Nucleus accumbens (tissue), 56 donors: ENCODE measurements at regions not wholly inside any gene's neighbourhood (a gene's known extent, or its start where the extent isn't known, plus 50 kb on each side); places are given as distances from the start of the nearest gene placed in this dataset.
"Not testable (repeated sequence)": the region's sequence is repeated elsewhere in the genome, so short reads cannot be mapped to it uniquely, and the experiment has no call there.

Source experiments
- DNase-seq, 56 donors: peaks; one replicate each; lab custom pipeline; 2025; lab: John Stamatoyannopoulos, UW

DNA sequence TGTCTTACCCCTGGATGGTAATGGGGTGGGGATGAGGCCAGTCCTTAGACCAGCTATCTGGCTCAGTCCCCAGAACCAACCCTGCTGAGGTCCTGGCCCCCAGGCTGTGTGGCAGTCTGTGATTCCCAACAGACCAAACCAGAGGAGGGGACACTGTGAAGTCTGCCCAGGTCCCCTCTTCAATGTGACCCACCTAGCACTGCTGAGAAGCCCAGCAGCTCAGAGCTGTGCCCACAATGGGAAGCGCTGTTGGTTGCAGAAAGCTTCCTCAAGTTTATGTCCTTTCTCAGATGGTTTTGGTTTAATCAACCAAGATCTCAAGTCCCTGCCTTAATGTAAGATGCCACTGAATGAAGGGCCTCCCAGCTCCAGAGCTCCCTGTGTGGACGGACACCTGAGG lies 114.7 kb upstream of the IGLL5 start:
- no peak for DNase-seq

DNA sequence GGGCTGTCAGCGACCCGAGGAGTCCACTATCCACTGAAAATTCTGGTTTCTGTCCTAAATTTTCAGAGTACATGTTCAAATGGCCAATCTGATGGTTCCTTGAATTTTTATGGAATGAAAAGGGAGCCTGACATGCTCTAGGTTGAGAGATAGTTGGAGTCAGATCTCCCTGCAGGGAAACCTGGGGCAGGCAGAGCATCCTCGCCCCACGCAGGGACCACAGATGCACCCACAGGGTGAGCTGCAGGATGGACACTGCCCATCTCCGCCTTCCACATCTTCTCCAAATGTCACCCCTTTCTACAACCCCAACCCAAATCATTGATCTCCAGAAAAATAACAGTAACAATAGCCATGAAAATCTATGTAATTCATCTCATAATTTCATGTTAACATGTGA lies 114.2 kb upstream of the IGLL5 start:
- DNase-seq, result no peak

DNA sequence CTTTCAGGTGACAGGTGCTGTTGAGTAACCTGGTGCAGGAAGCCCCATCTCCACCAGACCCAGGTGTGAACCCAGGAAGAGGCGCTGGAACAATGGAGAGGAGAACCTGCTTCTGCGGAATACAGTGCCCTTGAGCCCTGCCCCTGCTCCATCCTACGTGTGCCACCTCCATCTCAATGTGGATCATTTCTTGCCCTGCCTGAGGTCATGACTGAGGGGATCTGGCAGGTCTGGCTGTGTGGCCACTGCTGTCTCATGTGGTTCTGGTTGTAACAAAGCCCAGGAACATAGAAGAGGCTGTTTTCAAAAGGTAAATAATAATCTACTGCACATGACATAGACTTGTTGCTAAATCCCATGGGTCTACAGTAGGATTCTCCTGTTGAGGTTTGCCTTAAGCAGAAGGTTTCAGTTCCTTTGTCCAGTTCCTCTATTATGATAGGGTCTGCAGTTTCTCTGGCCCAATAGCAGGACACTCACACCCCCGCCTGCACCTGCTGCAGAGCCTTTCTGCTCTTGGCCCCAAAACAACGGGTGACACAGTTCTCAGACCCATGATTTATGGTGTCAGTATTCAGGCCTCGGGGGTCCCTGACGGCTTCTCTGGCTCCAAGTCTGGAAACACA lies 113.5 kb upstream of the IGLL5 start:
- DNase-seq, result no peak

DNA sequence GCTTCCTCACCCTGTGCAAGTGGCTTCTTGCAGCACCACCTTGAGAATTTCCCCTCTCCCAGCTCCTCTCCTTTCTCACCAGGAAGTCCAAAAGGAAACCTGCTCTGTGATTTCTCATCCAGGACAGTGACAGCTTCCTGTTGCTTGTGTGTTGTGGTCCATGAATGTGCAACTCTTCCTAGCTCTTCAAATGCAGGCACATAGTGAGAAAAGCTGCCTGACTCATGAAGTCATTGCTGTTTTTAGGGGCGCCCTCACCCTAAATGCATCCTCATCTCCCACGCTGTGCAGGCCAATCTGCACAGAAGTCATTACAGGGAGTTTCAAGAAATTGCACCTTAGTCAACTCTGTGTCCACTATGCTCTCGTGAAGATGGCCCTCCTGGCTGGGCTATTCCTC lies 112.9 kb upstream of the IGLL5 start:
- not testable (repeated sequence) for DNase-seq

DNA sequence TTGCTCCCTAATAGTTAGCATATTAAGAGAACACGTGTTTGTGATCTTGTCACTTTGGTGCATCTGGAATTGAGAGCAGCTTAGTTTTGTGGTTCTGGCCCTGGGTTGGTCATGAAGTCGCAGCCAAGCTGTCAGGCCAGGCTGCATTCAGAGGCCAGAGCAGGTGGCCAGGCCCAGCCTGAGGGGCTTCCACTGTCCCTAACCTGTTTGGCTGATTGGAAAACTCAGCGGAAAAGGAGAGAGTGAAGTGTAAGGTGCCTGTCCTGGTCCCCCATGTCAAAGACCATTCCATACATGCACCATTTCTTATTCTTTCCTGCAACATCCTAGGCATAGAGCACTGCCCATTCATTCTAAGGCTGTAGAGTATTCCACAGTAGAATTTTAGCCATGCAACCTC lies 111.5 kb upstream of the IGLL5 start:
- DNase-seq, result no peak

GRCh38 chr22:22779213-22779612 lies 108.4 kb upstream of the IGLL5 start:
- no peak for DNase-seq

DNA sequence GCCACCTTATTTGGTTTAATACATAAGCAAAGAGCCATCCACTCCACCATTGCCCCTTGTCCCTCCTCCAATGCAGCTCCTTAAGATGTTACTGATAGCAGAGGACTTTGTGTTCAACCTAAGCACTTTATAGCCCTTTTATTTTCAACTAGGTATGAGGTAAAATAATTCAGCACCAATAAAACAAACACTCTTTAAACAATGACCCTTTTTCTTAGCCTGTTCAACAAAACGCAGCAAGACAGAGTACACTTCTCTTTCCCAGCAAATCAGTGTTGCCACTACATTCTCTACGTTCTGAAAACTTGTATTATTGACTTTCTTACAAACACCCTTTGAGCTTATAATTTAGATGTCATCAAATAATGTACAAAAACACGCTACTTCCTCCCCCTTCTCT lies 104.0 kb upstream of the IGLL5 start:
- DNase-seq, result no peak

DNA sequence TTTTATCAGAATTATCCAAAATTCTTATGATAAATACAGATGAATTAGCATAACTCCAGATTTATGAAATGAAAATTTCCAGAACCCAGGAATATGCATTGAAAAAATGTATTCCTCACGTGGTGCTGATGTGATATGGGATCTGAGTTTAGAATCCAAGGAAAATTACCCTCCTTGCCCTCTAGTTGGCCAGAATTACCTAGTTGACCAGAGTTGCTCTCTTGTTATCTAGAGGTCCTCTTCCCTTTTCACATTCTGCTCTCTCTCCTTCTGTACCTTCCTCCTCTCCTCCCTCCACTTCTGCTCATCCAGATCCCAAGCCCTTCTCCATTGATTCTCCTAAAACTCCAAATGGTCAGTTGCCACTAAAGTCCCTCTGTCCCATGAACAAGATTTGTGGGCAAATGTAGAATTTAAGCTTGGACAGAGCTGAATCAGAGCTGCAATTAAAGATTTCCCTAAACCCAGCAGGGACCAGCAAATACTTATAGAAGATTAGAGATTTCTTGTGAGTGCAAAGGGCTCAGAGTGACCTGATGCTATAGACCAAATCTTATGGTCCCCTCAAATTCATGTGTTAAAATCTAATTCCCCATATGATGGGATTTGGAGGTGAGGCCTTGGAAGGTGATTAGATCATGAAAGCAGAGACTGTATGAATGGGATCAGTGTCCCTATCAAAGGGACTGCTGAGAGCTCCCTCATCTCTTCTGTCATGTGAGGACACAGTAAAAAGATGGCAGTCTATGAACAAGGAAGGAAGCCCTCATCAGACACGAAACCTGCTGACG lies 103.2 kb upstream of the IGLL5 start:
- DNase-seq, result no peak

DNA sequence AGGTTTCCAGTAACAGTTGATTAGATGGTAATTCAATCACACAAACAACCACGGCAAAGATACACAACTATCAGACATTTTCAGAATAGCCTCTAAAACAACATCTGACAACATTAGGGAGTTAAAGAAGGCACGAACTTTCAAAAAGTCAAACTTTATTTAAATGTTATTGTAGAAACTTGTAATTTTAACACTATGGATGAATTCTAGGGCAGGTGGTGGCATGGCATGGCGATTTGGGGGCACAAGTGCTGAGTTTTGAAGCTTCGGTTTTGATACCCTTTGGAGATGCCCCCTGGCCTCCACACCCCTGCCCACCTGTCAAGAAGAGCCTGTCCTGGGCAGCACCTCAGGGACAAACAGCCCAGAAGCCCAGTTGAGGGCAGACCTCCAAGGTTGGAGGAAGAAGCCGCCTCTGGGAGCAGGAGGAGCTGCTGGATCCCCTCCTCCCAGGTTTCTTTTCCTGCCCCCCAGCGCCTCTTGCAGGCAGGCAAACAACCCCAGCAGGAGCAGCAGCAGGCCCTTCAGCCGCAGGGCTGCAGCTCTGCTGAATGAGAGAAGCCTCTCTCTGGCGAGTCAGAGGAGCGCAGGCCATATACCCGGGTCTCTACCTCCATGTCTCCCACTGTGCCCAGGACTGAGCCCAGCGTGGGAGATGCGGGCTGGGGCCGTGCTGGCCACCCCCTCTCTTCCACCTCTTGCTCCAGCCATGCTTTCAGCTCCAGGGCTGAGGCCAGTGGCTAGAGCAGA lies 102.1 kb upstream of the IGLL5 start:
- DNase-seq, result no peak

DNA sequence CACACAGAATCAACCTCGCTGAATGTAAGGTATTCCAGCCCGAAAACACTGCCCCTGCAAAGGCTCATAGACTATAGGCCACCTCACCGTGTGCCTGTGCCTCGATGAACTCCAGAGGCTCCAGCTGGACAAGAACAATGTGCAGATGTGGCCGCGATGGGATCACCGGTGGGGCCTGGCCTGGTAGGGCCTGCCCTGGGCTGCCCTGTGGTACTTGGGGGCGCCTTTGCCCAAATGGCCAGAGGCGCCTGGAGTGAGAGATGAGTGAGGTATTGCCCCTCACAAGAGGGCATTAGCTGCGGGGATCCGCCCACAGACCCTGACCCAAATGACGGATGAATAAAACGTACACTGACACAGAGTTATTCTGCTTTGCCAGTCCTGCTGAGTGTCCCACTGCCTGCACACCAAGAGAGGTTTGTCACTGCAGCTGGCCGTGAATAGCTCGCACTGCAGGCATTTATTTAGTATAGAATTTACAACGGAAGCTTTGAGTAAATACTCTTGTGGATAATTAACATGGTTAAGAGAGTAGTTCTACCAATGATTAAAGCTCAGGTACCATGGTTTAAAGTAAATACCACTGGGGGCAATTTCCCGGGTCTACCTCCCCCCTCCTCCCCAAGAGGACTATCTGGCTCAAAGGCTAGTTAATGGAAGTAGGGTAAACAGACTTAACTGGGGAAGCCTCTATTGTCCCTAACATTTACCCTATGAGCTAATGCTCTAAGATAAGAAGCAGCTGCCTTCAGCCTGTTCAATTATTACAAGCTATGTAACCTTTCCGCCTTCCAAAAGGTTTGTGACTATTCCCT lies 101.1 kb upstream of the IGLL5 start:
- no peak for DNase-seq

- no peak for DNase-seq
These were observed 100.5 kb upstream of the IGLL5 start for GRCh38 chr22:22787151-22787550.

GRCh38 chr22:22787786-22788459 lies 99.7 kb upstream of the IGLL5 start:
- DNase-seq, result peak in 17 of 56 donors; percentile 1 to 56 (median 8)

DNA sequence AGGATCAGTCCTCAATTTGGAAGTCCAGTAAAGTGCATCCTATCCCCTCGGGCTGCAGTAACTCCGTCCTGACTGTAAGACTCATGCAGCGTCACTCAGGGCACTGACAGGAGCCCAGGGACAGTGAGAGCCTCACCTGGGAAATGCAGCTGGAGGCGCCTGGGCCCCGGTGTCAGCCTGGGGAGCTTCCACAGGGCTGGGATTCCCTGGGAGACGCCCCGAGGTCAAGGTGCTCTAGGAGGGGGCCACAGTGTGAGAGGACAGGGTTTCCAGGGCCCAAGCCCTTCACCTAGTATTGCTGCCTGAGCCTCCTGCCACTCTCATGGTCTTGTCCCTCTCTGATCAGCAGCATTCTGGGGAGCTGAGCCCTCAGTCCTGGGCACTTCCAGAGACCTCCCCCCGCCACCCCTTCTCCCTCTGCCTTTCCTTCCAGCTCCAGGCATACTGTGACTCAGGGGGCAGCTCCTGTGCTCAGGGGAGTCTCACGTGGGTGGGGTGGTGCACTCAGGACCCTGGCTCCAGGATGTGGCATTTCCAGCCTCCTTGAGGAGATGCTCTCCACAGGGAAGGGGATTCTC lies 99.1 kb upstream of the IGLL5 start:
- DNase-seq, result no peak

DNA sequence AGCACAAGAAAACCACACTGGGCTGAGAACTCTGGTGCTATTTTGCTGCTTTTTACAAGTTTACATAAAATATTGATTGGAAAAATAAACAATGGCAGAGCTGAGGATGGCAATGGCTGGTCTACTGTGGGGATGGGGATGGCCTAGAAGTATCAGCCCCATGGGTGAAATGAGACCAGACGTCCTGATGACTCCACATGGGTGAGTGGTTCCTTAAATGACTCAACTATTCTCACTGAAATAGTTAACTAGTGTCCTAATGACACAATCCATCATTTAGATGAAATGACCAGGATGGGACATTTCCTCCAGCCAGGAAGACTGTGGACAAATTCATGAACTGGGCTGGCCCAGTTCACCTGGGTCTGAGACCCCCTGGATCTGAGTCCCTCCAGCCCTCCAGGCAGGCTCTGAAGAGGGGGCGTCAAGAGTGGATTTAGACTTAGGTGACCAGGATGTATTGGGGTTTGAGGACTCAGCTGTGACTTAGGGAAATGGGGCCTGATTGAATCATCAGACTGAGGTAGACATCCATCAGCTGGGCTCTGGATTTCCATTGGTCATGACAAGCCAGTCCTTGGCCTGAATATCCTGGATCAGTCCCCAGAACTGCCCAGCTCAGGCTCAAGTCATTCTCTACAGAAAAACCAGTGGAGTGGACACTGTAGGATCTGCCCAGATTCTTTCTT lies 98.2 kb upstream of the IGLL5 start:
- DNase-seq, result no peak

DNA sequence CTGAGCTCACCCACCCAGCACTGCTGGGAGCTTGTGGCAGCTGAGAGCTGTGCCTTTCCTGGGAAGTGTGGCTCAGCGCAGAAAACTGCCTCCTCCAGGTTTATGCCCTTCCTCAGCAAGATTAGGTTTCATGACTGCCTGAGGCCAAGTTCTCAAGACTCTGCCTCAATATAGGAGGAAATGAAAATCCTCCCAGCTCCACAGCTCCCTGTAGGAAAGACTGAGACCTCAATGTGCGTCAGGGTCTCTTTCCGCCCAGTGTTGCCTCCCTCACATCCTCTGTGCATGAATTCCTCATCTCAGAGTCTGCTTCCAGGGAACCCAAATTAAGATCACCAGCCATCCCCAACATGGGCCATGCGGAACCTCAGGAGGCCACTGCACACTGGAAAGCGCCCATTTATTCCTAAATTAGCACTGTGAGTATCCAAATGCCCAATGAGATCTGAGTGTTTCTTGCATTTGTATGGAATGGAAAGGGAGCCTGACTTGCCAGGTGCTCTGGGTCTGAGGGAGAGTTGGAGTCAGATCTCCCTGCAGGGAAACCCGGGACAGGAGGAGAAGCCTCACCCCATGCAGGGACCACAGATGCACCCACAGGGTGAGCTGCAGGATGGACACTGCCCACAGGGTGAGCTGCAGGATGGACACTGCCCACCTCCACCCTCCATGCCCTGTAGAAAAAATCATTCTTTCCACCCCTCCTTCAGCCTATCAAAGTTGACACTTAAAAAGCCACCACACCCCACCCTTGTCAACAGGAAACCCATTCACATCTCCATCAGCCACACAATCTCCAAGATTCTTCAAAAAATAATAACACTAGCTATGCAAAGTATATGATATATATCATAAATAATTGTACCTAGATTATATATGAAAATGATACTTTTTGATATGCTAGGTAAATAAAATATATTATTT lies 97.4 kb upstream of the IGLL5 start:
- no peak for DNase-seq

DNA sequence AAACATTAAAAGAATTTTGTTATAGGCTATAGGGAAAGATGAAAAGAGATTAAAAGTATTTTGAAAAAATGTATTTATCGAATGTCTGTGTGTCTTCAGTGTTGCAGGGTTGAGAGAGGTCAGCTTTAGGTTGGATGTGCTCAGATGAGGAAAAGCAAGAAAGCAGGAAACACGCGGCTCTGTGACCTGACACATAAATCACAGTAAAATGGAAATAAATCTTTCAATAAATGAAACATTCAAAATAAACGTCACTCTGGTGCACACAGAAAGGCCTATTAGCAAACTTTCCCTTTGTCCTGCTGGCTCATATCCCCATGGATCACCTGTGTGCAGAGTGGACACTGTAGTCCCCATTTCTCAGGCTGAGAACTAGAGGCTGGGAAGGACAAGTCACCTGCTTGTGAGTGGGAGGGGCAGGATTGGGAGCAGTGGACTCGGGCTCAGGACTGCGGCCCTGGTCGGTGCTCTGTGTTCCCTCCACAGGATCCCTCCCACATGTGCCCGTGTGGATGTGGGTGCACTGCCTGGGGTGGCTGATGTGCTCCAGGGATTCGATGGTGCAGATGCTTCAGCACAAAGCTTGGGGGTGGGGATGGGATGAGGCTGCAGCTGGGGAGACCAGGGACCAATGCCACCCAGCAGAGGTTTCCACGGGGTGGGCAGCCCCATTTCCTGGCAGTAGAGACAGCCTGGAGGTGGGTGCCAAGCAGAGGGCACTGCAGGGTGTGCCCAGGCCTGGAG lies 96.0 kb upstream of the IGLL5 start:
- DNase-seq, result no peak

DNA sequence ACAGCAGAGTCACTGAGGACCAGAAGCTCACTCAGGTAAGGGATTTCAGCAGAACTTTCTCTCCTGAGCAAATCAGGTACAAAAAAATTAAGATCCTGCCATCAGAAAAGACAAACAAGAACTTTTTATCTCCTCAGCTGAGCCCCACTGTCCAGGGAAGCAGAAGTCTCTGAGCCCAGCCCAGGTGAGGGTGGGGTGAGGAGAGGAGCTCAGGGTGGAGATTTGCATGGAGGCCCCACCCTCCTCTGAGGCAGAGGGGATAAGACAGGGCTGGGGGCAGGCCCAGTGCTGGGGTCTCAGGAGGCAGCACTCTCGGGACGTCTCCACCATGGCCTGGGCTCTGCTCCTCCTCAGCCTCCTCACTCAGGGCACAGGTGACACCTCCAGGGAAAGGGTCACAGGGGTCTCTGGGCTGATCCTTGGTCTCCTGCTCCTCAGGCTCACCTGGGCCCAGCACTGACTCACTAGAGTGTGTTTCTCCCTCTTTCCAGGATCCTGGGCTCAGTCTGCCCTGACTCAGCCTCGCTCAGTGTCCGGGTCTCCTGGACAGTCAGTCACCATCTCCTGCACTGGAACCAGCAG lies 95.3 kb upstream of the IGLL5 start:
- DNase-seq, result not testable (repeated sequence)
